ENCODE measurements at regions not wholly inside any gene's neighbourhood (a gene's known extent, or its start where the extent isn't known, plus 50 kb on each side); places are given as distances from the start of the nearest gene placed in this dataset.
"Not testable (repeated sequence)": the region's sequence is repeated elsewhere in the genome, so short reads cannot be mapped to it uniquely, and the experiment has no call there.

- DNase-seq, result no peak
These were observed 145.3 kb upstream of the ECI2 start for GRCh38 chr6:4280707-4281106.

DNA sequence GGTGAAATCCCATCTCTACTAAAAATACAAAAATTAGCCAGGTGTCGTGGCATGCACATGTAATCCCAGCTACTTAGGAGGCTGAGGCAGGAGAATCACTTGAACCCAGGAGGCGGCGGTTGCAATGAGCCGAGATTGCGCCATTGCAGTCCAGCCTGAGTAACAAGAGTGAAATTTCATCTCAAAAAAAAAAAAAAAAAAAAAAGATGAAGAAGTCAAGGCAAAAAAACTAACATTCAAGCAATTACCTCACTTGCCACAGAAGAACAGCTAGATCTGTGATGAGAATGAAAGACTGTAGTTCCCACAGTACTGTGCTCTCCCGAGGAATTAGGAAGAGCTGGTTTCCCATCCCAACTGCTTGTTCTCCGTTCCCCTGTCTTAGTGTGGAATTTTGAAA, 144.7 kb upstream of the ECI2 start:
- DNase-seq, result no peak

DNA sequence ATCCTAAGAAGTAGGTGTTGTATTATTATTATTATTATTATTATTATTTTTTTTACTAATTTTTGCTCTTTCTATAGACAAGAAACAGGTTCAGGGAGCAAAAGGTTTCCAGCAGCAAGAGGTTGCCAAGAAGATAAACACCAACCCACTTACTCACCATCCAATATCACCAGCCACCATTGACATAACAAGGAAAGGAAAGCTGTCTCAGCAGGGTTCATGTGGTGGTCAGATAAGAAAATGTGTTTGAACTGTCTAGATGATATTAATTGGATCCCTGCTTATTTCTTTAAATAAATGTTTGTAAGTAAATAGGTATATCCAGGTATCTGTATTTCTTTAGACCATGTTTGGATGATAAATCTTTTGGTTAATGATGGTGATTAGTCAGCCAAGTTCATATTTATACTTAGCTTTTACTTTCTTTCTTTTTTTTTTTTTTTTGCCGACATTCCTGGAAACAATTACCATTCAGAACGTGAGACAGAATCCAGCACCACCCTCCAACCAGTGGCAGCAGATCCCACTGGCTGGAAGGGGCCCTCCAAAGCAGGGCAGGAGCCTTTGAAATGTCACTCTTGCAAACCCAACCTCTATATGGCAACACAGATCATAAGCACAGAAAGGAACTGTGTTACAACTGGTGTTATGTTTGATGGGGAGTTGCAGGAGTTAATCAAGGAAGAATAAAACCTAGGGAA, 139.2 kb upstream of the ECI2 start:
- no peak for DNase-seq

DNA sequence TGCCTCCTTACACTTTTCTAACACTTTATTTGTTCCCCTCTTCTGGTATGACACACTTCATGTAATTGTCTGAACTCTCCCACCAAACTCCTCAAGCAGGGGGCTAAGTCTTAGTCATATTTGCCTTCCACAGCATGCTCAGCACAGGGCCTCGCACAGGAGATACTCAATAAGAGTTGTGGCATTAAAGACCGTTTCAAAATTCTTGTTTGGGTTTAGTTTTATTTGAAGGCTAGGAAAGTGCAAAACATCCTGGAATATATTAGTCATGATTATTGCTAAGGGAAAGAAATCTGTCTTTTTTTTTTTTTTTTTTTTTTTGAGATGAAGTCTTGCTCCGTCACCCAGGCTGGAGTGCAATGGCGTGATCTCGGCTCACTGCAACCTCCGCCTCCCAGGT, 137.6 kb upstream of the ECI2 start:
- DNase-seq, result no peak

GRCh38 chr6:4271761-4272470, 136.5 kb upstream of the ECI2 start:
- DNase-seq, result peak; percentile 11

- DNase-seq, result no peak
These were observed 135.4 kb upstream of the ECI2 start for GRCh38 chr6:4270776-4271175.

- no peak for DNase-seq
These were observed 134.6 kb upstream of the ECI2 start for GRCh38 chr6:4270001-4270400.

DNA sequence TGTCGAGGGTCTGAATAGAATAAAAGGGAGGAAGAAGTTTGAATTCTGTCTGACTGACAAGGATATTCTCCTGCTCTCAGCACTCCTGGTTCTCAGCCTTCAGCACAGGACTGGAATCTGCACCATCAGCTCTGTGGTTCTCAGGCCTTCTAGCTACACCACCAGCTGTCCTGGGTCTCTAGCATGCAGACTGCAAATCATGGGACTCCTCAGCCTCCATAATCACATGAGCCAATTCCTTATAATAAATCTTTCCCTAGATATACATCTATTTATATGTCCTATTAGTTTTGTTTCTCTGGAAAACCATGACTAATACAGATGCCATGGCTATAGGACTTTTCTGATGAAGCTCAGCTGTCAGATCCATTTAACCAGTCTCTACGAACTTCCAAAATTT, 132.8 kb upstream of the ECI2 start:
- no peak for DNase-seq

DNA sequence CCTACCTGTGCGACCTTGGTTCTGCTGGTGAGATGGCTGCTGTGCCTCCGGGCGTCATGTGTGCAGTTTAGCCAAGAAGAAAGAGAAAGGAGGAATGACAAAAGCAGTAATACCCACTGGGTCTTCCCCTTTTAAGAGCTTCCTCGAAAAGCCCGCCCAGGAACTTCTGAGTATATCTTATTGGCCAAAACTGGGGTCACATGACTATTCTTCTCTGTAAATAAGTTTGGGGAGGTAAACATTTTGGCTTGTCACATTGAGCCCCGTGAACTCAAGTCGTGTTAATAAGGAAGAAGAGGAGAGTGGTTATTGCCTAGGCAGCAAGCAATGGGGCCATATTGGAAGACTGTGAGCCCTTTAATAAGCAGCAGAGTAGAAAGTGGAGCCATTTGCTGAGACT, 130.4 kb upstream of the ECI2 start:
- no peak for DNase-seq

- DNase-seq, result no peak
These were observed 129.2 kb upstream of the ECI2 start for GRCh38 chr6:4264601-4265000.

GRCh38 chr6:4264081-4264480, 128.7 kb upstream of the ECI2 start:
- no peak for DNase-seq

GRCh38 chr6:4262526-4262925, 127.2 kb upstream of the ECI2 start:
- no peak for DNase-seq

GRCh38 chr6:4259391-4259790, 124.0 kb upstream of the ECI2 start:
- no peak for DNase-seq

DNA sequence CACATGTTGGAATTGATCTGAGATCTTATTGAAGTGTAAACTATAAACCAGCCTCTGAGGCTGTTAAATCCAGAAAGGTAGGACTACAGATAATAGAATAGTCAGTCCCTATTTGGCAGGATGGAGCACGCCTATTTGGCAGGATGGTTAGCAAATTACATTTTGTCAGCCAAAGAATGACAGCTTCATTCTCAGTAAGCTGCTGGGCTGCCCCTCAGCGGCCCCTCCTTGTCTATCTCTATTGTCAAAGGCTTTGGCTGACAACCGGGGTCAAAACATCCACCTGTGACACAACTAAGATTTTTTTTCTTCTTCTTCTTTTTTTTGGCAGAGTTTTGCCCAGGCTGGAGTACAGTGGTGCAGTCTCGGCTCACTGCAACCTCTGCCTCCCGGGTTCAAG, 123.4 kb upstream of the ECI2 start:
- no peak for DNase-seq

DNA sequence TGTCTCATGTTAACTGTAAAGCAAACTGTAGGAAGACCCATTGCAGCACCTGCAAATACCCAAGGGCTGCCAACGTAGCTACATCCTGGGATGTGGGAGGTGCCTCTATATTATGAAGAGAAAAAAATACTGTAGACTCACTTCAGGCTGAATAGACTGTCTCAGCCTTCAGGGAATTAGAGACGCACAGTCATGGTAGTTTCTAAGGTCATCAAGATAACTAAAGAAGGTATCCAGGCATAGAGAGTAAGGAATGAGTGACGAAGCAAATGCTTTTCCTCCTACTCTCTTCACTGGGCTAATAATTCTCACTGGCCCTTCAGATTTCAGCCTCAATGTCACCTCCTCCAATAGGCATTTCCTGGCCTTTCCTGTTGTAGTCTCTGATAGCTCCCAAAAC, 121.6 kb upstream of the ECI2 start:
- no peak for DNase-seq

DNA sequence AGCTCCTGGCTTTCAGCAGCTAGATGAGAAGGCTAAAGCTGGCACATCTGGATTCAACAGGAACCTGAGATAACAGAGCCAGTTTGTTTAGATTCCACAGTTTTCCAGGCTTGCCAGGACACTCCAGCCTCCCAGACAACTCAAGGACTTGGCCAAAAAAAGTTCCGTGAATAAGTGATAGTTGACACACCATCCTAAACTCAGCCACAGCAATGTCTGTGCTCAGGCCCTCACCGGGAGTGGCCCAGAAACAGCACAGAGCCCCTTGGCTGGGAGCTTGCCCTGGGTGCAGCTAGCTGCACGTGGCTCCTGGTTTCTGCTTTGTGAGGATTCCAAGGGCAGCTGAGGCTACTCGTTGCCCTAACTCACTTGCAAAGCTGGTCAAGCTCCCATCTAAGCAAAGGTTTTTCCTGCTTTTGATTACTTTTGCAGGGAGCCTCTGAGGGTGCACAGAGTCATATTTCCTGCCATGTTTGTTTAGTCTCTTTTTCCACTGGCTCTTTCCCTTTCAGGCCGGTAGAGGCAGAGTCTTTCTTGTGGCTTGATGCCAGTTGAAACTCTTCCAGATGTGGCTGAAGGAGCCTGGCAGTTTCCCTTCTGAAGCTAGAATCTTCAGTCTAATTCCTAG, 118.3 kb upstream of the ECI2 start:
- no peak for DNase-seq

- not testable (repeated sequence) for DNase-seq
These were observed 117.1 kb upstream of the ECI2 start for GRCh38 chr6:4252445-4252844.

DNA sequence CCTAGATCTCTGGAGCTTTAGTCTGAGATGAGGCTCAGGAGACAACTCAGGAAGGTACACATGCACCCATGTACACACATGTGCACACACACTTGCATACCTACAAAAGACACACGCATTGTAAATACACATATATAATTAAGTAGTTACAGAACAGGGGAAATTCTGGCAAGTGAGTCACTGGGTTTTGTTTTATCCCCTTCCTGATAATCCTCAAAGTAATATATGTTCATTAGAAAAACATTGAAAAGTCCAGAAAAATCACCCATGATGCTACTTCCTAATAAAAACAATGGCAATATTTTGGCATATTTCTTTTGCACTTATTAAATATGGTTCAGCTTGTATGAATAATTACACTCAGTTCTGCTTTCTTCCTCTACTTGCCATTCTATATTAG, 115.3 kb upstream of the ECI2 start:
- DNase-seq, result no peak

GRCh38 chr6:4243832-4244231, 108.5 kb upstream of the ECI2 start:
- not testable (repeated sequence) for DNase-seq

- DNase-seq, result no peak
These were observed 107.9 kb upstream of the ECI2 start for GRCh38 chr6:4243237-4243636.

DNA sequence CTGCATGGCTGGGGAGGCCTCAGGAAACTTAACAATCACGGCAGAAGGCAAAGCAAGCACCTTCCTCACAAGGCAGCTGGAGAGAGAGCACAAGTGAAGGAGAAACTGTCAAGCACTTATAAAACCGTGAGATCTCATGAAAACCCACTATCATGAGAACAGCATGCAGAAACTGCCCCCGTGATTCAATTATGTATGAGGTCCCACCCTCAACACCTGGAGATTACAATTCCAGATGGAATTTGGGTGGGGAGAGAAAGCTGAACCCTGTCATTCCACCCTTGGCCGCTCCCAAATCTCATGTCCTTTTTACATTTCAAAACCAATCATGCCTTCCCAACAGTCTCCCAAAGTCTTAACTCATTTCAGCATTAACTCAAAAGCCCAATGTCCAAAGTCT, 107.2 kb upstream of the ECI2 start:
- no peak for DNase-seq

GRCh38 chr6:4240148-4240547, 104.8 kb upstream of the ECI2 start:
- DNase-seq, result no peak

- no peak for DNase-seq
These were observed 89.9 kb upstream of the ECI2 start for GRCh38 chr6:4225161-4225872.
